HG03097 (cell line): ENCODE measurements at regions not wholly inside any gene's neighbourhood (a gene's known extent, or its start where the extent isn't known, plus 50 kb on each side); places are given as distances from the start of the nearest gene placed in this dataset.

Experiments used
- ATAC-seq: cut with Tn5 transposase; IDR thresholded peaks from one replicate; pipeline ENCODE4 v1.9.1; 2021; ENCODE audit not compliant: unreplicated experiment, low FRiP score

DNA sequence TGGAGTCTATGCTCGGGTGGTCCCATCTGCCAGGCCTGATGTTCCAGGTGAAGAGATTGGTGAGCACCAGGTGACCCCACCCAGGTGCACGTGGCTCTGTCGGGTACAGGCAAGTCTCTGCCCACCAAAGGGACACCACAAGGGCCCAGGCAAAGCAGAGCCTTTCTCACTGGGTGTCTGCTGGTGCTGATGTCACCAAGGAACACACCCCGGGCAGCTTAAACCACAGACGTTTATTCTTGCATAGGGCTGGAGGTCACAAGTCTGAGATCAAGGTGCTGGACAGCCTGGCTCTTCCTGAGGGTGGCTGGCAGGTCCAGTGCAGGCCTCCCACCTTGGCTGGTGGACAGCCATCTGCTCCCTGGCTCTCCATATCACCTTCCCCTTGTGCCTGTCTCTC, 100.7 kb upstream of the CD93 start:
- ATAC-seq, result no peak

DNA sequence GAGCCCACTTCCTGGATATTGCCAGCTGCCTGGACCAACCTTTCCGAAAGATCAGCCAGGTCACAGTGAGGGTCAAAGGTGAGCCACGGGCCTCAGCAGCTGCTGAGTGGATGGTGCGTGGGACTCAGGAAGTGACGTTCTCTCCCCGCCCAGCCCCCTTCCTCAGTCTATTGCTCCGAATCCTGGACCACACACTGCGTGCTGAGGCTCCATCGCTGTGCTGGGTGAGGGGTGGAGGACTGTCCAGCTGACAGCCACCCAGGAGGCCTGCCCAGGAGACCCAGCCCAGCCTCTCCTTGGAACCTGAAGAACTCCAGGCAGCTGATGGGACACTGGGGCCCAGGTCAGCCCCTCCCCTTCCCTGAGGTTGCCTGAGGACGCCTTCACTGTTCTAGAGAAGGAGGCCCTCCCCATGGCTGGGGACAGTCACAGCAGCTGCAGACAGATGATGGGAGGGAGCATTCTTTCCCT, 94.4 kb upstream of the CD93 start:
- ATAC-seq, result no peak

DNA sequence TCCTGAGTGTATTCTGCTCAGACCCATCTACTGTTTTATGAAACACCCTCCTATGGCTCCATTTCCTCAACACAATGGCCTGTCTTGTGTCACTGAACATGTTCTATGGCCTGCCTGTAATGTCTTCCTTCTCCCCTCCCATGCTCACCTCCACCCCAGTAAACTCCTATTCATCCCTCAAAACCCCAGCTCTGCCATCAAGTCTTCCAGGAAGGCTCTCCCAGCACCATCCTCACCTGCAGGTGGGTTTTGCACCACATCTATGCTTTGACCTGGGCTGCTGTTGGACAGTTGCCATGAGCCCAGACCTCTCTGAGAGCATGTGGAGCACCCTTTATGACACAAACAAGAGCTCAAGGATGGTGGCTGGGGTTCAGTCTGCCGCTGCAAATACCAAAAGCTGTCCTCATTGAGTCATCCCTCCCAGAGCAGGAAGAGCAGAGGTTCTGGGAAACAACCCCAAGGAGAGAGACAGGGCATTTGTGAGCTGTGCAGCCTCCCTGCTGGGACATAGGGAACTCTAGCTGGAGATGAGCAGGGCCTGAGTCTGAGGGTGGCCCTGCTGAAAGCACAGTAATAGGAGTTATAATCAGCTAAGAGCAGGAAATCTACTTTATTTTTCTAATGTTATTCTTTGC, 93.8 kb upstream of the CD93 start:
- no peak for ATAC-seq

DNA sequence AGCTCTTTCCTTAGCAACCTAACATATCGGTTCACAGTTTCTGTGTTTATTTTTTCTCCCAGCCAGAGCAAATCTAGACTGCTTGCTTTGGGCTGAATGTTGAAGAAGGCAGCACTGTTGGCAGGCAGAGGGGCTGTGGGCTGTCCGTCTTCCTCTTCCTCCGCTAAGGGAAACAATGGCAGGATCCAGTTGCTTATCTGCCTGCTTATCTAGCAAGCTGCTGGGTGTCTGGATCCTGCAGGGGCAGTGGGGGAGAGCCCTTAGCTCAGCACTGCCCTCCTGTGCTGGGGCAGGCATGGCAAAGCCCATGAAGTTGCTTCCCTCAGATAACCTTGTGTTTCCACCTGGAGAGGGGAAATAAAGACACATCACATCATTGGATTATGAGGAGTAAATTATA, 92.7 kb upstream of the CD93 start:
- ATAC-seq, result no peak

DNA sequence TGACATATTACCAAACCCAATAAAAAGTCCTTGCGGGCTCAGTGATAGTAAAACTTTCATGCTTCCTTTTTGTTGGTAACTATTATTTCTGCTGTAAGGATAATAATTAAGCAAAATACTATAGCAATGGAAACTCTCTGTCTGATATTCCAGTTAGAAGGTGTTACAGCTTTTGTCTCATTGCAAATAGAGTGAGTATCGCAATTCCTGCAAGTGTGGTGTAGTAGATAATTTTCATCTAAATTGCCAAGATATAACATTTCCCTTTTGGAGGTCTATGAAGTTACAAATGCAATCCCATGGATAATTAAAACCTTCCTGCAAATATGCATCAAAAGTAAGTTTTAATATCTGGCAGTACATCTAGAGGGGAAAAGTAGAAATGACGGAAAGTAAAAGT, 88.7 kb upstream of the CD93 start:
- ATAC-seq, result no peak

DNA sequence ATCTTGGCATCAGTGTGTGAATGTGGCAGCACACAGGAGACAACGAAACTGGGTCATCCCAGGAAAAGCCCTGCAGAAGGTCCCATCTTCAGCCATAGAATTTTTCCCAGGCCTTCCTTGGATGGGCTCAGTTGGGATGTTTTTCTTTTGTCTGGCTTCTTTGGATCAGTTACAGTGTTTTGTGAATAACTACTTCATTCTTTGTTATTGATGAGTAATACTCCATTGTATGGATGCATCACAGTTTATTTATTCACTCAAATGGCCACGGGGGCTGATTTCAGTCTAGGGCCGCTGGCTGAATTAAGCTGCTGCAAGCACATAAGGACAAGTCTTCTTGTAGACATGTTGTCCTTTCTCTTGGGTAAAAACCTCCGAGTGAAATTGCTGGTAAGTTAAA, 81.3 kb upstream of the CD93 start:
- ATAC-seq, result no peak

DNA sequence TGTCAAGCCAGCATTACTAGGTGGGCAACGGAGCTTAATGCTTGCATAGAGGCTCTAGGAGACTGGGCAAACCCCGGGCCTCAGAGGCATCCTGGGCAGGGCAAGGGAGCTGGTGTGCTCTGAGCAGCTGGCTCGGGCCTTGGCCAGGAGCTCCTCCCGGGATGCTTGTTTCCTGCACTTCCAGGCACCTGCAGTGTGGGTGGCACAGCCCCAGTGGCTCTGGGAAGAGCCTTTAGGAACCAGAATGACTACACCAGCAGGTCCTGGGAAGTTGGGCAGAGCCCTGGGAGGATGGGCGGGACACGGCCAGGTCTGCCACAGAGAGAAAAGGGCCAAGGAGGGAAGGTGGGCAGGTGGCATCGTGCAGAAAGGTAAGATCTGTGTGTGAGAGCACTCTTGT, 80.4 kb upstream of the CD93 start:
- no peak for ATAC-seq

DNA sequence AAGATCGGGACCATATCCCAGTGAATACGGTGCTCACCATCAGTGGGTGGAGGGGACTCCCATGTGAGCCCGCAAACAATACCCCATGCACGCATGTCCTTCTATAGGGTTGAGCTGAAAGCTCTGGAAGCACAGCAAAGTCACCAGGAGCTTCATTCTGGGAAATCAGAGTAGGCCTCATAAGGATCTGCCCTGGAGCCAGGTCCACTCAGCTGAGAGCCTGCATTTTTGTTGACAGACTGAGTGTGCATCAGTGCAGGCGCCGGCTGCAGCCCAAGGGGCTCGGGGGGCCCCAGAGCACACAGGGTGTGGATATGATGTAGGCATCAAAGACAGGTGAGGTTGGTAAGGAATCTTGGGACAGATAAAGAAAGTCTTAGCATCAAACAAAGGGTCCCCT, 79.8 kb upstream of the CD93 start:
- no peak for ATAC-seq

DNA sequence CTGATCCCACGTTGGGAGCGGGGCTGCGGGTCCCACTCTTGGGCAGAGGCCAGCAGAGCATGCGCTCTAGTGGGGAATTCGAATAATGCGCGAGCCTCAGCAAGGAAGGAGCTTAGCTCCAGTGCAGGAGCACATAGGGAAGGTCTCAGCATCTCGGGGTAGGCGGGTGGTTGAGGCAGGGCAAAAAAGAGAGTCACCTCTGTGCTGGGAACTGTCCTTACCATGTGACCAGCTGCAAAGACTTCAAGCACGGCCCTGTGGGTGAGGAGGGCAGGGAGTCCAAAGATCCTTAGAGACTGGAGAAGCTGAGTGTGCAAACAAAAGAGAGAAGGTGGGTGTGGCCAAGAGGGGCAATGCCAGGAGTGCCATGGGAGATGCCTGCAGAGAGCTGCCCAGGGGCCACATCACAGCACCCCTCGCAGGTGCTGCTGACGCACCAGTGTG, 79.2 kb upstream of the CD93 start:
- no peak for ATAC-seq

DNA sequence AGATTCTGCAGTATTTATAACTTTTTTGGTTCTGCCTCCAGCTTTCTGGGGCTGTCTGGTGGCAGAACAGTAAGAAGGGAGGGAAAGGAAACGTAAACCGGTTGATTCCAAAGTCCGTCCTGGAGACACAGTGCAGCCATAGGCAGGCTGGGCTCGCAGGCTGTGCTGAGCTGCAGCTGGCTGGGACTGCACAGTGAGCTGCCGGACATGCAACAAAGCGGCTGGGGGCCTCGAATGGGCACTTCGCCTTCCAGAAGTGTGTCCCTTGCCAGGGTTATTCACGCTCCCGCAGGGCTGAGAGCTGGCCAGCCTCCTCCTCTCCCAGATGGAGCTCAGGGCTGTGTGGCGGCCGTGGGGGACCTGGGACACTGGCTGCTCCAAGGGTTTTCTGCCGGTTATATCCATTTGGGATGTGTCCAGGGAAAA, 78.1 kb upstream of the CD93 start:
- no peak for ATAC-seq

DNA sequence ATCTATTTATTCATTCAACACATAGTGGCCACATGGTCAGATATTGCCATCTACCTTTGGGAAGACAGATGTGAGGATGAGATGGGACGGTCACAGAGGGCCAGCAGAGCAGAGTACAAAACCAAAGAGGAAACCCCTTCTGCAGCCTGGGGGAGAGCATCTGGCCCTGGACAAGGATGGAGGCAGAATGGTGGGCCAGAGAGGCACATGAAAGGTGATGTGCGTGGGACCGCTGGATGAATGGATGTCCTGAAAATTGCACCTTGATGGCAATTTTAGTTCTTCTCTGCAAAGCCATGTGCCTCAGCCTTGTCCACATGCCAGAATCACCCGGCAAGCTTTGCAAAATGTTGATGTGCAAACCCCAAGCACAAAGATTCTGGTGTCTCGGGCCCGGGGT, 77.4 kb upstream of the CD93 start:
- ATAC-seq, result no peak

DNA sequence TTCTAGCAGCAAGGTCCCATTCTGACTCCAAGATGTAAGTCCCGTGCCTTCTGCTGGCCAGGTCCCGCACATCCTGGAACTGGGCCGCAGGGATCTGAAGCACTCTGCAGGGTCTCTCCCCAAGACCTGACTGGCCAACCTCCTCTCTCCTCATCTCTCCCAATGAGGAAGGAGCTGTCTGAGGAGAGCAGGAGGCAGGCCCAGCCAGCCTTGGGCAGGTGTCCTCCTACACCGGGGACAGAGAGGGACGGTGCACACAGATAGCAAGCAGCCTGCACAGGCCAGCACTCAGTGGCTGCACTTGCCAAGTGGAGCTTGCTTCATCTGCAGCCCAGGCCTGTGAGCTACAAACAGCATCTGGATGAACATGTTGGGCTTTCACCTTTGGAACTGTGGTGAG, 76.8 kb upstream of the CD93 start:
- ATAC-seq, result no peak

DNA sequence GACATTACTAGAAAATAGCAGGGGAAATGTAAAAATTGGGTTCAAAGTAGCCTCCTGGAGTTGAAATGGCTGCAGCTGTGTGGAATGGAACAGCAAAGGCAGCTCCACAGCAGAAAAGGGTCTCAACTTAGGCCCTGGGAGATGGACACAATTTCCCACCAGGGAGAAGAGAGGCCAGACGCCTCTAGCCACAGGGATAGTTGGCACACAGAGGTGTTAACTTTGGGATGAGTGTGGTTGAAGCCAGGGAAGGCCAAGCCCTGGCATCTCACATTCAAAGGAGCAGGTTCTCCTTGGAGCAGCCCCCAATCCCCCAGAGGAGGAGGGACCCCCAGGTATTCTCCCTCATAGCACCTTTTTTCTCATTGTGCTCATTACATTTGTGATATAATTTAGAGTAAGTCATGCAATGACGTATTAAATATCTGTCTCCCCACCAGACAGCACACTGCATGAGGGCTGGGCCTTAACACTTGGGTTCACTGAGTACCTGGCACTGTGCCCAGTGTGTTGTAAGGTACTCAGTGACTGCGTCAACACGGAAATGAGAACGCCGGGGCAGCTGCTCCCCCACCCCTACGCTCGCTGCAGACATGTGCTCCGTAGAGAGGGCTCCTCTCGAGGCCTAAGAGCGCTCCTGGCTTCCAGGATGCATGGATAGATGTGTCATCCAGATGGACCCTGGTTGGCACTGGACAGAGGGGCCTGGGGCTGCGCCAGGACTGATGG, 76.0 kb upstream of the CD93 start:
- ATAC-seq, result no peak

DNA sequence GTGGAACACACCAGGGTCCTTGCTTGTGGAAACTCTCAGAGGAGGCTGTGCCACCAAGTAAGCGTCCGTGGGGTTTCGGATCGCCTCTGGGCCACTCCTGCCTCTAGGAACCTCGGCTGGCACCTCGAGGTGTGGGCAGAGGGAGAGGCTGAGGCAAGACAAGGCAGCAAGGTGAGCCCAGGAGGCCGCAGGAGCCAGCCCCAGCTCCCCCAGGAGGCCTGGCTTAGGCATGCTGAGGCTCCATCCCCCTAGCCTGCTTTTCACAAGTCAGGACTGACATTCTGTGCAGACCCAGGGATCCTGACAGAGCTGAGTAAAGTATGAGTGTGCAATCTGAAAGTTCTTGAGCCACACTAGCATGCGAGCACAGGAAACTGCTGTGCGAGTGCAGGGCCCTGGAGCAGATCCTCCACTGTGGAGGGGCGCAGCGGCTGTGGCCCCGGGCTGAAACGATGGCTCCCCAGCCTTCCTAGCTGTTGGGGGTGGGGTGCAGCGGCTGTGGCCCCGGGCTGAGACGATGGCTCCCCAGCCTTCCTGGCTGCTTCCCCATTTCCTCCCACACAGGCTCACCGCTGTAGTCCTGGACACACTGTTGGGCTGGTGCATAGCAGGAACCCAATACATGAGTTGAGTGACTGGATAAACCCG, 75.2 kb upstream of the CD93 start:
- no peak for ATAC-seq

DNA sequence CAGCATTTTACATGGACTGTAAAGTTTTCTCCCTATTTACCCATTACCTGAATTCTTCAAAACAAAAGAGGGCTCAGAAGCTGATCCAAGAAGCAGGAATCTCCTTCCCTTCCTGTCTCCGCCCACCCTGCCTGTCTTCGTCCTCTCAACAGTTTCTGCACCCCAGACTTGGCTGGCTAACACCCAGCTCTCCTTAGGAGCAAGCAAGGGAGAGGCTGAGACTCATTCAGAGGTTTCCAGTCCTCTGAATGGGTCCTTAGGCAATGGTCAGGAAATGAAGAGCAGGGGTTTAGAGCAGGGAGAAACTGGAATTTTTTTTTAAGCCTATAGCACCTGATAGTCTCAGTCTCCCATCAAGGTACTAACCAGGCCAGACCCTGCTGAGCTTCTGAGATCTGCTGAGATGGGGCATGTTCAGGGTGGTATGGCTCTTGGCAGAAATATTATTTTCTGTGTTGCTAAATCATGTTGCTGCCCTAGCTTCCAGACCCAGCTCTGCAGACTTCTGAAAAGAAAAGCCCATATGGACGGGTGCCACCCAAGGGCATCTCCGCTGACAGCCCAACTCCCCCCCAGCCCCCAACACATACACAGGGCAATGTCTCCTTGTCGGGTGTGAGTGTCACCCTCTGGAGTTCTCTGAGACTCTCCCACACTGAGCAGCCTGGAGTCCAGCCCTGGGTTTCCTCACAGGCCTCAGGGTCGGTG, 74.6 kb upstream of the CD93 start:
- ATAC-seq, result no peak

DNA sequence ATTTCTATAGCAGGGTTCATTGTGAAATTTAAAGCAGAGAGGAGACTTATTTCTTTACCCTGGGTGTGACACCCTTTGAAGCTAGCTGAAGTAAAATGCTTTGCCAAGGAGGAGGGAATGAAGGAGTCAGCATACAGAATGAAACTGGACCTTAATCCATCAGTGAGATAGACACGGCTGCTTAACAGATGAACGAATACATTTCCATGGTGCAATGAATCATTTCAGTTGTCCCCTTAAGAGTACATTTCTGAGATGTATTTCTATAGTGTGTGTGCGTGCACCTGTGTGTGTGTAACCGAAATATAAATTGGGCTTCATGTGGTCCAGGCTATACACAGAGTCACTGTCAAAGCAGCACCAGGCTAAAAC, 73.8 kb upstream of the CD93 start:
- ATAC-seq, result no peak

DNA sequence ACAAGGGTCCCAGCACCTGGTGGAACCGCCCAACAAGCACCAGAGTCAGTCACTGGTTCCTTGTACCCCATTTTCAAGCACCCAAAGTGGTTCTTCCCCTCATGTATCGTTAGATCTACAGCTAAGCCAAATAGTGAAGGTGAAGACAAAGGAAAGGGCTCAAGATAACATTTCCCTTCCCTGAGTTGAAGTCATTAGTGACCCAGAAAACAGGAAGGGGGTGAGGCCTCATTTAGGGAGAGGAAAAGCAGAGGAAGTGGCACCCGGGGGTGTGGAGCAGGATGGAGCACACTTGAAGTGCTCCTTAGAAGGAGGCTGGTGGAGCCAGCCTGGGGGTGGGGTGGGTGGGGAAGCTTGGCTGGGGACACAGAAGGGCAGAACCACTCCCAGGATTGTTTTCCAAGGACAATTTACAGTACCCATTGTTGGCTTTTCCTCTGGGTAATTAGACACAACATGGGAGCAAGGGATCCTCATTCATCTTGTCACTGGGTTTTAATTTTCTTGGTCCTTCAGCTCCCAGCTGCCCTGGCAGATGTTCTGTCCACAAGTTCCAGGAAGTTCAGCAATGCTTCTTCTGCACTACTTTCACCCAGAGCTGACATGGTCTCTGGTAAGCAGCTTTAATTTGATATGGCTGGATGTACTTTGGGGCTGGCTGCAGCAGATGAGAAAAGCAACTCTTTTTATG, 73.3 kb upstream of the CD93 start:
- ATAC-seq, result no peak

DNA sequence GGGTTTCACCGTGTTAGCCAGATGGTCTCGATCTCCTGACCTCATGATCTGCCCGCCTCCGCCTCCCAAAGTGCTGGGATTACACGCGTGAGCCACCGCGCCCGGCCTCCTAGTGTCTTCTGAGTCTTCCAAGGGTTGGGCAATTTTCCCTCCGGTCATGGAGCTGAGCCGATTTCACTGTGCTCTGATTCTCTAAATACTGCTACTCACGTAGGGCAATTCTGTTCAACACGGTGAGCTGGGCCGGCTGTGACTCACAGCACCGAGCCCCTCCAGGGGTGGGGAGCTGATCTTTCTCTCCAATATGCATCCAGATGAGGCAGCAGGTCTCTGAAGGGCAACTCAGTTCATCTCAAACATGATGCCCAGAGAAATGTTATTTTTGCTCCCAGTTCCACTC, 71.6 kb upstream of the CD93 start:
- no peak for ATAC-seq

DNA sequence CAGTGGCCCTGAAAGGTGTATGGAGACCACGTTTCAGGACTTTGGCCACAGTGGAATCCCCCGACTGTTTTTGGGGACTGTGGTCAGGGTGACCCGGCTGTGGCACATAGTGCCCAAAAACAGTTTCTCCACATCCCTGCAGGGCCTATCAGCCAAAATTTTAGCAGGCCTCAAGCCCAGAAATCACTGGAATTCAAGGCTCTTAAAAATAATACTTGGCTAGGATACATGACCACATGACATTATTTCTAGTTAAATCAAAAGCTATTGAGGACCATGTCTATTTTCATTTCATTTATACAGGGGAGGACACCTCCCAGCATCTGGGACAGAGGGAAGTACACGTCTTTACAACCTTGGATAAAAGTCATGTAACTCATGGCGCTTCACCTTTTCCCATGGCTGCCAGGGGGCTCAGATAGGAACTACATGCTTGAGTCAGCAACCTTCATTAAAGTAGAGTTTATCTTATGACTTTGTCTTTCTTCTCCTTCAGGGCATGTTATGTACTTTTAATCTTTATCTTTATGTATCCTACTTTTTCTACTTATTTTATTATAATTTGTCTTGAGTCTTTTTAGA, 70.8 kb upstream of the CD93 start:
- no peak for ATAC-seq

DNA sequence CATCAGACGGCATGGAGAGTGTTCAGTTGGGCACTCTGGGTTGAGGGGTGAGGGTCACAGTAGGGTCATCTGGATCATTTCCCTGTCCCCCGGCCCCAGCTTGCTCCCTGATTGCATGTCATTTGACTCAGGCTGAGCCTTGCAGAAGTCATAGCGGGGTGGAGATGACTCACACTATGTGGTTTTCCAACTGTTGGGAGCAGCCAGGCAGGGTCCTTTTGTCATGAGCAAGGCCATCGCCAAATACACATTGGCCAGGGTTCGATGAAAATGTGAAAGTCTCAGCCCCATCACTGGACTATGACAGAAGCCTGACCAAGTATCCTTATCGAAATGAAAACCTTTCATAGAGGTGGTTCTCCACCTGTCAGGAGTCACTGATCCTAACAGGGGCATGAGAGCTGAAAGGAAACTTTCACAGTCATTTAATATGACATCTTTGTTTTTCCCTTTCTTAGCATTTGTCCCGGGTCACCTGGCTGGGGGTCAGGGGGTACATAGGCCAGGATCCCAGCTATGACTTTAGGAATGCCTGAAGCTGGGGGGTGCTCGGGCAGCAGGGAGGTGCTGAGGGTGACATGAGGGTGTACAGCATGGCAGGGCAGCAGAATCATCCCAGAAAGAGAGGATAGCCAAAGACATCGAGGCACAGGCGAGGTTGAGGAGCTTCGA, 70.2 kb upstream of the CD93 start:
- ATAC-seq, result no peak
